Activated CD4-positive, alpha-beta T cell treated with anti-CD3 and anti-CD28 coated beads for 24 hours (primary cell): ENCODE measurements at regions not wholly inside any gene's neighbourhood (a gene's known extent, or its start where the extent isn't known, plus 50 kb on each side); places are given as distances from the start of the nearest gene placed in this dataset.
"Not testable (repeated sequence)": the region's sequence is repeated elsewhere in the genome, so short reads cannot be mapped to it uniquely, and the experiment has no call there.

Experiments
- DNase-seq, 2 donors: peaks; one replicate each; pipeline ENCODE4 v3.0.0-alpha.2; 2020; ENCODE audit warnings: low read depth in 2 of 2

DNA sequence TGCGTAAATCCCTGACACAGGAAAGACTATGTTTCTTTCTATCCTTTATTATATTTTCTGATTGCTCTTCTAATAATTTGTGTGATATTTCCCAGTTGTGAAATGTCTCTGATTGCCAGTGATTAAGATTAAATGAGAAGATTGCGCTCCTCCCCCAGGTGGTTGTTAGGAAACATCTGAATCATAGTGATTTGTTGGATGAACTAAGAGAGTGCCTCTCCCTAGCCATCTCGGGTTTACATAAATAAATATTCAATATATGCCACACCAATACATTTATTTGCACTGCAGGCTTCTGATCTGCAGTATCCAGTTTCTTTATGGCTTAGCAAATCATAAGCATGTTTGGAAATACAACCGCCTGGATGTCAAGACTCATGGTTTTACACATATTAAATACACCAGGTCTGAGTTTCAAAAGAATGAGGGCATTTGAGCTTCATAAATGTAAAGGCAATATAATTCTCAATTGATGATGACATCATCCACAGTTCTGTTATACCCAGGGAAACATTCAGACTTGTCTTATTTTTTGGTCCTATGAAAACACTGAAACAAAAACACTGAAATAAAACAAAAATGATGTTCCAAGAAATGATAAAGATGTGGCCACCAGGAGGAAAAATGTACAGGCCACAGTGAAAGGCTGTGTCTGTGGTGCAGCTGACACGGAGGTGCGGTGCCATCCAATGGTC is 826.7 kb upstream of the ACVR2A start:
- DNase-seq, result no peak

GRCh38 chr2:147016181-147016580 is 828.6 kb upstream of the ACVR2A start:
- DNase-seq, result no peak

GRCh38 chr2:147015591-147015990 is 829.2 kb upstream of the ACVR2A start:
- DNase-seq, result no peak

GRCh38 chr2:147013696-147014392 is 831.0 kb upstream of the ACVR2A start:
- no peak for DNase-seq

DNA sequence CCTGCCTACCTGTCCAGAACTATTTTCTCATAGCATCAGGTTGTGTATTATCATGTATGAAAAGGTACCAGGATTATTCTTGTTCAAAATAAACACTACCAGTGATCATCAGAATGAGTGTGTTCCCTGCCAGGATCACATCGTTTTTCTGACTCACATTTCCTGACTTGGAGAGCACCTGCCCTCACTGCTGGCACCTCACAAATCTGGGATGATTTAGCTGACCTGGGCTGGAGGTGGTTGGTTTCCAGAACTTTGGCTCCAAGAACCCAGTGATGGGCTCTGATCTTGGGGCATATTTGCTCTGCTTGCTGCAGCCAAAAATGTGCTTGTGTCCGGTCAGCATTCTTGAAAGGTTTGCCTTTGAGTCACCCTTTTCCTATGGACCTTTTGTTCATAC is 836.3 kb upstream of the ACVR2A start:
- no peak for DNase-seq

DNA sequence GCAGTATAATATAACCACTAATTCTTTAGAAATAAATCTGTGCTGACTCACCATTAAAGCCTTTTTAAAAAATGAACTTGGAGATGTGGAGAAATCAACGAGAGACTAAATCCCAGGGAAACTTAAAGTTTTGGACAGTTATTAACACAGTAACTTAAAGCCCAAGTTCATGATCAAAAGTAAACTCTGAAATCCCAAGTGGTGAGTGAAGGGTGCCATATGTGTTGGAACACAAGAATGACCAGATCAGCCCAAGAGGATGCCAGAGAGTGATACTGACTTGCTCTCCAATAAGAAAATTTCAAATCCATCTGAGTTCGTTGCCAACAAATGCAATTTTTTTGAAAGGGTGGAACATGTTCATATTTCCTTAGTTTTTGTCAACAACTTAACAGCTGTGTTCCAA is 838.1 kb upstream of the ACVR2A start:
- no peak for DNase-seq

- DNase-seq, result no peak
Measured at GRCh38 chr2:147003081-147003480, 841.7 kb upstream of the ACVR2A start.

DNA sequence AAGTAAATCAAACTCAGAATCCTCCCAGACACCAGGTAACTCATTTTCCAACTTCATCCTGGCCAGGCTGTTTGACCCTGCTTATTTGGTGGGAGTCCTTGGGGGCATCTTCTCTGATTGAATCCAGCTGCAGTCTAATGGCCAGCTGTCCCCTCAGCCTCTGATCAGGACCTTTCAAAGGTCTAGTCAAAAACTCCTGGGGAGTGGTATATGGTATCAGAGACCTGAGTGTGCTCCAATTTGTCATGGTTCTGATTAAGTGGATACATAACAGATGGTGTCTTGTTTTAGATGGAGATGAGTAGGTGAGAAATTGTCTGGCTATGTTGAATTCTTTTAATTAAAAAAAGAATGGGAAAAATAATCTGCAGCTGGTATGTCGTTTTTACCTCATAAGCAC is 842.6 kb upstream of the ACVR2A start:
- no peak for DNase-seq

GRCh38 chr2:147001061-147001460 is 843.8 kb upstream of the ACVR2A start:
- no peak for DNase-seq

DNA sequence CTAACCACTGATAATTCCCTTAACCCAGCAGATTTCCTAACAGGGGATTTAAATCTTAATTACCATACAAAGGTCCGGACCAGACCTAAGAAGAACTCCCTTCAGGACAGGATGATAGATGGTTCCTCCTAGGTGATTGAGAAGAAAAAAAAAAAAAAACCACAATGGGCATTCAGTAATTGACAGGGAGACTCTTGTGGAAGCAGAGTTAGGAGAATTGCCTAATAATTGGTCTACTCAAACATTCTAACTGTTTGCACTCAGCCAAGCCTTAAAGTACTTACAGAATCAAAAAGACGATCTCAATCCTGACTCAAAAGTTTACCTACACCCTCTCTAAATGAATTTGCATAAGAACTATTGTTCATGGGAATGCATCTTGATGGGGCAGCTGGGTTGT is 844.7 kb upstream of the ACVR2A start:
- DNase-seq, result not testable (repeated sequence)

- DNase-seq, result no peak
Measured at GRCh38 chr2:146997945-146998344, 846.9 kb upstream of the ACVR2A start.

DNA sequence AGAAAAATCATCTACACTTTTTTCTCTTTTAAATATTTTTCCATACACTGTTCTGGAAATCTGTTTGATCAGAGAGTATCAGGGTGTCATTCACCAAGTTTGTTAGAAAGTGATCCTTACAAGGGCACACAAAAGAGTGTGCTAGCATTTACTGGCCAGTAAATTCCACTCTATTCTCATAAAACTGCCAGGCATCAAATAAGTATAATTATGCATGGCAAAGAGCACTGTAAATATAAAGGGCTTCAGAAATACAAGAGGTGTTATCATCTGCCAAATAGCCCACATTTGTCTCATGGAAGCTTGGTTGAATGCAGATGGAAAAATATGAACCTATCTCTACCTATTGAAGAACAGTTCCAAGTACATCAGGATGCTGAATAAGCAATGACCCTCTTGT is 847.3 kb upstream of the ACVR2A start:
- DNase-seq, result no peak

DNA sequence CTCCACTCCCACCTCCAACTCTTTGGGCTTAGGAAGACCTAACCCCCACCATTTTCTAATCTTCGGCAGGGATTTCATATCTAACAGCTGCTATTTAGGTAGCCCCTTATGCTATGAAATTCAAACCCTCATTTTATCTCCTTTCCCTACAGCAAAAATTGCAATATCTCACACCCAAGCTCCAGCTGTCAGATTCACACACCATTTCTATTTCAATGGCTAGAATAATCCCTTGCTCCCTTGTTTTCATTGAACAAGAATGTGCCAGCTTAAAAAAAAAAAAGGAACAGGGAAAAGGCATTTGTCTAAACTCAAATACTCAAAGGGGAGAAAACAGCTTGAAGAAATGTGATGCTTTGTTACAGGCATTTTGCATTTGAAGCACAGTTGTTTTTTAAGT is 850.6 kb upstream of the ACVR2A start:
- DNase-seq, result no peak

DNA sequence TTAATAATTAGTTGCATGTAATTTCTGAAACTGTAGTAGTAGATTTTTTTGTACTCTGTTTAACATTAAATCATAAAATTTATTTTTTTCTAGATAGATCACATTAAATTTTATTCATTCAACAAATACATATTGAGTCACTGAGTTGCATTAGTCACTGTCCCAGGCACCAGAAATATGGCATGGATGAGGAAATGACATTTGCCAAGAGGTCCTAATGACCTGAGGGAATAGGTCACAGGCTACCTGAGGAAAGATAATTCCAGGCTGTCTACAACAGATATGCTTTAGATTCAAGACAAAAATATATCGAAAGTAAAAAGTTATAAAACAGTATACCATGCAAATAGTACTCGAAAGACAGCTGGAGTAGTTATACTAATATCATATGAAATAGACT is 852.4 kb upstream of the ACVR2A start:
- no peak for DNase-seq

GRCh38 chr2:146992057-146992456 is 852.8 kb upstream of the ACVR2A start:
- DNase-seq, result no peak

GRCh38 chr2:146990311-146991054 is 854.3 kb upstream of the ACVR2A start:
- no peak for DNase-seq

DNA sequence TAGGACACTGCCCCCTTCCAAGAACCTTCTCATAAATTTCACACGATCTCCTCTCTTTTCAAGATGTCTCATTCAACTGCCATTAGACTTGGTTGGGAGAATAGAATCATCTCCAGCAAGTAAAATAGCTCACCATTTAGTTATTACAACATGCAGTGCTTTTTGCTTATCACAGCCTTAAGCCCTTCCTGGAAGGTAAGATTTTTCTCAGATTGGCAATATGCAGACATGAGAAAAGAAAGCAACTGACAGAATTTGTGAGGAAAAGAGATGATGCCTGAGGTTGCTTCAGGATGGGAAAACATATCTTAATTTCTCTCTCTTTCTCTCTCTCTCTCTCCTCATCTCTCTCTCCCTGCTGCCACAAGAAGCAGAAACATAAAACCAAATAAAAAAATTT is 855.1 kb upstream of the ACVR2A start:
- no peak for DNase-seq

GRCh38 chr2:146987996-146988395 is 856.8 kb upstream of the ACVR2A start:
- no peak for DNase-seq

GRCh38 chr2:146986161-146986560 is 858.7 kb upstream of the ACVR2A start:
- no peak for DNase-seq

DNA sequence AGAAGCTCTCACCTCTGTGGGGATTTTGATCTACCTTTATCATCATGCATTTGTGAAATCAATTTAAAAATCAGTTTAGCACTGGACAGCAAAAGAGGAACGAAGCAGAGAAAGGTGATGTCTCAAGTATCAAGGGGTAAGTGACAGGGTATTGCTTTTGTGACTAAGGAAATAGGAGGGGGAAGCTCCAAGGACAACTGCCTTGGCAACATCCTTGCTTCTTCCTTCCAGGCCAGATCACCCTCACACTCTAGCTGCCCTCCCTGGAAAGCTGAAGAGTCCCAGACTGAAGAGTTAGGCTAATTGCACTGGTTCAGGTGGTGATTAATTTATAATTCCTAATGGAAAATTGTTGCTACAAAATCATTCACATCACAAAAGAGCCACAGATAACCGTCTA is 859.1 kb upstream of the ACVR2A start:
- DNase-seq, result no peak

- no peak for DNase-seq
Measured at GRCh38 chr2:146984014-146984413, 860.8 kb upstream of the ACVR2A start.

GRCh38 chr2:146982393-146982846 is 862.4 kb upstream of the ACVR2A start:
- no peak for DNase-seq

DNA sequence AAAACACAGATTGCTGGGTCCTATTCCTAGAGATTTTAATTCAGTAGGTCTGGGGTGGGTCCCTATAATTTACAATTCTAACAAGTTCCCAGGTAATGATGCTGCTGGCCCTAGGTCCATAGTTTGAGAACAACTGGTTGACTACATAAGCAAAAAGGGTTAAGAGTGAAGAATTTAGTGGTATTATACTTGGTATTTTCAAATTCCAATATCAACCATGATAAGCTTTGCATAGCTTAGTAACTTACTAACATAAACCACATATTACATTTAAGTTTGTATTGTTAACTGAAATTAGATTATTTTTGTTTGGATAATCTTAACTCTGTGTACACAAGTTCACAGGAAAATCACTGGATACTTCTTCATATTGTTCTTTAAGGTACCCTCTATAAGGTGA is 862.9 kb upstream of the ACVR2A start:
- no peak for DNase-seq
